ENCODE measurements at regions not wholly inside any gene's neighbourhood (a gene's known extent, or its start where the extent isn't known, plus 50 kb on each side); places are given as distances from the start of the nearest gene placed in this dataset.
"Not testable (repeated sequence)": the region's sequence is repeated elsewhere in the genome, so short reads cannot be mapped to it uniquely, and the experiment has no call there.

- DNase-seq (ENCODE audit: low read depth in 1 of 2, low spot score in 1 of 2) = no peak
Measured at GRCh38 chr11:103727262-103727661, 309.2 kb upstream of the DDI1 start.

DNA sequence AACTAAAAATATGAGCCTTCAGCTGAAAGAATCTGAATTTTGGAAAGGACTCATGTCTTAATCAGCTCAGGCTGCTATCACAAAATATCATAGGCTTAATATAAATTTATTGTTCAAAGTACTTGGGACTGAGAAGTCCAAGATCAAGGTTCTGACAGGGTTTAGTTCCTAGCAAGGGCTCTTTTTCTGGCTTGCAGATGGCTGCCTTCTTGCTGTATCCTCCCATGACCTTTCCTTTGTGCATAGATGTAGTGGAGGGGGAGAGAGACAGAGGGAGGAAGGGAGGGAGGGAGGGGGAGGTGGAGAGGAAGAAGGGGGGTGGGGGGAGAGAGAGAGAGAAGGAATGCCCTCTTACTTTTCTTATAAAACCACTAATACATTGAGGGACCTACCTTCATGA, 306.8 kb upstream of the DDI1 start:
- no peak for DNase-seq (ENCODE audit: low read depth in 1 of 2, low spot score in 1 of 2)

DNA sequence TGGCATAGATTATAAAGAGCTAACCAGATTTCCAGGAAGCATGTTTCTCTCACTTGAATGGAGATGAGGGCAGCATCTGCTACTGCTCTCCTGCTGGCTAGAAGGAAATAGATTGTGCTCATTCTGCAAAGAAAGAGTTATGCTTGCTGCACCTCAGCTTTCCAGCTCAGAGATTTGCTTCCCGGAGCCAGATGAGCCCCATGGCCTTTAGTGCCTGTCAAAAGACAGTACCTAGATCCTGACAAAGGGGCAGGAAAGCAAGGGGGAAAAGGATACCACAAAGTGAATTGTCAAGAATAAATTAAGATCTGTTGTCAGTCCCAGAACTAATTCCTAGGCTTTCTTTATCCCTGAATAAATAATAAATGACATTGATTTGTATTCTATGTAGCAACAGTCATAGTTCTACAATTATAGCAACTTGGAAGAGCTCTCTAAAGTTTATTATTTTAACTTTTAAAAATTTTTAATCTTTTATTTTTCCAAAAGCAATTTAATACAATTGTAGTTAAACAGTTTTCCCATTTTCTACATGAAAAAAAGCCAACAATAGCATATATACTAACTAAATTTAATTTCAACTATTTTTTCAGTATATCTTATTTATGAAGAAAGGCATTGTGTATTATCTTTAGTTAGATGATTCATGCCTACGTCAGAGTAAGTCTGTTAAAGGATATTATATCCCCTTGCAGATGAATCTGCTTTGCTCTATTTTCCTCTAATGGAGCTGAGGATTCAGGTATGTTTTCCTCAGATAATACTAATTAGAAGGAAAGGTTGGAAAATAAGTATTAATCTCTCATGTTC, 306.1 kb upstream of the DDI1 start:
- DNase-seq (ENCODE audit: low read depth in 1 of 2, low spot score in 1 of 2) = no peak

DNA sequence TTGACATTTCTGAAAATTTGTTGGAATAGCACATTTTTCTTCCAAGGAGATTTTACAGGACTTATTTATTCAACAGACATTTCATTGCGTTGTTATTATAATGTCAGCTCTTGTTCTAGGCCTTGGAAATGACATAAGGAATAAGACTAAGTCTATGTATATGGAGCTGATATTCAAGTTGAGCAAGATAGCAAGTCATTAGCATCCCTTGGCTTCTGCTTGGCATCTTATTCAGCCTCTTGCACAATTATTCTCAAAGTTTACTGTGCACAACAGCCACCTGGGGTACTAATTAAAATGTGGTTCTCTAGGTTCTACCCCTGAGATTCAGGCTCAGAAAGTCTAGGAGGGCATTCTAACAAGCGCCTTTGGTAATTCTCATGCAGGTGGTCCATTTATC, 304.8 kb upstream of the DDI1 start:
- DNase-seq (ENCODE audit: low read depth in 1 of 2, low spot score in 1 of 2) = no peak

- DNase-seq (ENCODE audit: low read depth in 1 of 2, low spot score in 1 of 2) = no peak
Measured at GRCh38 chr11:103733889-103734288, 302.6 kb upstream of the DDI1 start.

DNA sequence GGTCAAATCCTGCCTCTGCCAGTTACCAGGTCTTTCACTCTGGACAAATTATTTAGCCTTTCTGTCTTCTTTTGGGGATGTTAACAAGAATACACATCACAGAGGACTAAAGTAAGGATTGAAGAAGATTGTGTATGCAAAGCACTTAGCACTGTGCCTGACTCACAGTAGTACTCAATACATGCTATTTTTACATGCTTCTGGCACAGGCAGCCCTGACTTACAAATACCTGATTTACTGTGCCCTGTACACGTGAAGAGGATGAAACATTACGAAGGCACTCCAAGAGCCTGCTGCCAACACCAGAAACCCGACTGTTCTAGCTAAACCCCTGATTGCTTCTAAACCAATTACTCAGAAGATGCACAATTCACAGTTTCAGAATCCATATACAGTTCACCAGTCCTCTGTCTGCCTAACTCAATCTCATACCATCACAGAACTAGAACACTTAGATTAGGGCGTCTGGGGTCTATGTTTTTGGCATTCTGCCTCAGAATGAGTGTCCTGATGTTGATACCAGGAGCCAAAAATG, 300.9 kb upstream of the DDI1 start:
- no peak for DNase-seq (ENCODE audit: low read depth in 1 of 2, low spot score in 1 of 2)

GRCh38 chr11:103736315-103737036, 300.0 kb upstream of the DDI1 start:
- DNase-seq (ENCODE audit: low read depth in 1 of 2, low spot score in 1 of 2) = no peak

DNA sequence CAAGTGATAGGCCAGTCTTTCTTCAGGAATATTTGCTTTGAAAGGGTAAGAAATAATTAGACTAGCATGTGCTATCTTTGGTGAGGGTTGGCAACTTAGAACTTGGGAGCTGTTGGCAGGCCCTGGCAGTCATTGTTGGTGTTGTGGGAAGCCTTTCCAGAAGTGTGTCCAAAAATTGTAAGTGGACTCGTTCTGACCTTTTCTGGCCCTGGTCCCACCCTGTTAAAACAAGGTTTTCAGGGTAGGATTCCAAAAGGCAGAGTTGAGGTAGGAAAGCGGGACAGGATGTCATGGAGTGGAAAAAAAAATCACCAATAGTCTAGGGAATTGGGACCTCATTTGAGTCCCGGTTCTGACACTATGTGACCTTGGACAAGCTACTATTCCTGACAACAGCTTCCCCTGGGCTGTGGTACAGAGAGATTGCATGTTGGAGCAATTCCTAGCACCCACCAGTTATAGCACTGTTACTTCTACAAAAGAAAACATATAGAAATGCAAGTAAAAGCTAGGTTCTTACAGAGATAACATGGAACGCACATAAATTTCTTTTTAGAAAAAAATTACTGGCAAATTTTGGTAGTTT, 299.3 kb upstream of the DDI1 start:
- DNase-seq (ENCODE audit: low read depth in 1 of 2, low spot score in 1 of 2) = no peak

- DNase-seq (ENCODE audit: low read depth in 1 of 2, low spot score in 1 of 2) = no peak
Measured at GRCh38 chr11:103737747-103738146, 298.7 kb upstream of the DDI1 start.

DNA sequence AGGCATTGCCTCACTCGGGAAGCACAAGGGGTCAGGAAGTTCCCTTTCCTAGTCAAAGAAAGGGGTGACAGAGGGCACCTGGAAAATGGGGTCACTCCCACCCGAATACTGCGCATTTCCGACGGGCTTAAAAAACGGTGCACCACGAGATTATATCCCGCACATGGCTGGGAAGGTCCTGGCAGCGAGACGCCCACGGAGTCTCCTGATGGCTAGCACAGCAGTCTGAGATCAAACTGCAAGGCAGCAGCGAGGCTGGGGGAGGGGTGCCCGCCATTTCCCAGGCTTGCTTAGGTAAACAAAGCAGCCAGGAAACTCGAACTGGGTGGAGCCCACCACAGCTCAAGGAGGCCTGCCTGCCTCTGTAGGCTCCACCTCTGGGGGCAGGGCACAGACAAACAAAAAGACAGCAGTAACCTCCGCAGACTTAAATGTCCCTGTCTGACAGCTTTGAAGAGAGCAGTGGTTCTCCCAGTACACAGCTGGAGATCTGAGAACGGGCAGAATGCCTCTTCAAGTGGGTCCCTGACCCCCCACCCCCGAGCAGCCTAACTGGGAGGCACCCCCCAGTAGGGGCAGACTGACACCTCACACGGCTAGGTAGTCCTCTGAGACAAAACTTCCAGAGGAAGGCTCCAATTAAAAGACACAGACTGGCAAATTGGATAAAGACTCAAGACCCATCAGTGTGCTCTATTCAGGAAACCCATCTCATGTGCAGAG, 297.2 kb upstream of the DDI1 start:
- not testable (repeated sequence) for DNase-seq (ENCODE audit: low read depth in 1 of 2, low spot score in 1 of 2)

- no peak for DNase-seq (ENCODE audit: low read depth in 1 of 2, low spot score in 1 of 2)
Measured at GRCh38 chr11:103744496-103745153, 291.8 kb upstream of the DDI1 start.

DNA sequence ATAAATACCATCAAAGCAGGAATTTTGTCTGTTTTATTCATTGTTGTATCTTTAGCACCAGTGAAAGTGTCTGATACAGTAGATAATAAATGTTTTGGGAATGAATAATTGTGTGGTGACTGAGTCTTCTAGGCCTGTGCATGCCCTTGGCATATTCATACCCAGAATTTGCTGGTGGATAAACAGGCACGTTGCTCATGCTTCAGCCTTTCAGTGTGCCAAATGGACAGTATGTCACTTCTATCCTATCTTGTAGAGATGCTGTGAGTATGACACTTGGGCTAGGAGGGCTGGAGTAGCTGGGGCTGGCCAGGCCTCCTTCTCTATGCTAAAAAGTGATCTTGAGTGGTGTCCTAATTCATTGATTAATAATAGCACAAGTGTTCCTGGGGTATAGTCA, 287.3 kb upstream of the DDI1 start:
- DNase-seq (ENCODE audit: low read depth in 1 of 2, low spot score in 1 of 2) = no peak

GRCh38 chr11:103768816-103769215, 267.6 kb upstream of the DDI1 start:
- DNase-seq (ENCODE audit: low read depth in 1 of 2, low spot score in 1 of 2) = no peak

DNA sequence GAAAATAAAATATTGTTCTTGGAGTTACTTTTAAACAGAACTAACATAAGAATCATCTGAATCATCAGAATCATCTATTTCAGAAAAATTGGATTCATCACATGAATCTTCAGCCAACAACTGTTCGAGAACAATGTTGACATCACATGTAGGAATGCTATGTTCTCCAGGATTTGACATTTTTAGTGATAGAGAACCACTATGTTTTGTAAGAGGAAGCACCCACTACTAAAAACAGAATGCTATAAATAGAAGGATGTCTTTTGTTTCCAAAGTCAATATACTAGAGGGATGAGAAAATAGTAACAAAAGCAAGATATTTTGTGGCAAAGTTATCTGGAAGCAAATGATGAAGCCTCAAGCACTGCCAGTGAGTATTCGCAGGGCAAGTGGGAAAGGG, 263.4 kb upstream of the DDI1 start:
- no peak for DNase-seq (ENCODE audit: low read depth in 1 of 2, low spot score in 1 of 2)

DNA sequence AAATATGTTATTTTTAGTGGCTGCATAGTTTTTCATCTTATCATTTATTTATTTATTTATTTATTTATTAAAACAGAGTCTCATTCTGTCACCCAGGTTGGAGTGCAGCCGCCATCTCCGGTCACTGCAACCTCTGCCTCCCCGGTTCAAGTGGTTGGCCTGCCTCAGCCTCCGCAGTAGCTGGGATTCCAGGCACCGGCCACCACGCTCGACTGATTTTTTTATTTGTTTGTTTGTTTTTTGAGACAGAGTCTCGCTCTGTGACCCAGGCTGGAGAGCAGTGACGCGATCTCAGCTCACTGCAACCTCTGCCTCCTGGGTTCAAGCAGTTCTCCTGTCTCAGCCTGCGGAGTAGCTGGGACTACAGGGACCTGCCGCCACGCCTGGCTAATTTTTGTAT, 262.9 kb upstream of the DDI1 start:
- DNase-seq (ENCODE audit: low read depth in 1 of 2, low spot score in 1 of 2) = no peak

GRCh38 chr11:103779054-103779453, 257.4 kb upstream of the DDI1 start:
- no peak for DNase-seq (ENCODE audit: low read depth in 1 of 2, low spot score in 1 of 2)

DNA sequence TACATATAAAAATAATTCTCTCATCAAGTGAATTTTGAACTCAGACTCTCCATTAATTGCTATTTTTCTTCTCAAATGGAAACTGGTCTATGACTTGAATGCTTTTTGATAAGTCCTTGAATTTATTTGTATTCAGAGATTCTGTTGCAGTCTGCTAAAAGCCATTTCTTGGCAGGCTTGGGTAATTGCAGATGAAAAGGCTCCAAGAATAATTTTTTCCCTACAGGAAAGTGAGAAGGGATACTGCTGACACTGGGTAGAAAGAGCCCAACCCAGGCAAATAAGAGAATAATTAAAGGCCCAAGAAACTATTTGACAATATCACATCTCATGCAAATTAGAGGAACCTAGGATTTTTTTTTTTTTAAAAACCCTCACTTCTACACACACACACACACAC, 246.5 kb upstream of the DDI1 start:
- DNase-seq (ENCODE audit: low read depth in 1 of 2, low spot score in 1 of 2) = no peak

GRCh38 chr11:103792981-103793468, 243.4 kb upstream of the DDI1 start:
- no peak for DNase-seq (ENCODE audit: low read depth in 1 of 2, low spot score in 1 of 2)

- DNase-seq (ENCODE audit: low read depth in 1 of 2, low spot score in 1 of 2) = no peak
Measured at GRCh38 chr11:103794262-103794661, 242.2 kb upstream of the DDI1 start.

DNA sequence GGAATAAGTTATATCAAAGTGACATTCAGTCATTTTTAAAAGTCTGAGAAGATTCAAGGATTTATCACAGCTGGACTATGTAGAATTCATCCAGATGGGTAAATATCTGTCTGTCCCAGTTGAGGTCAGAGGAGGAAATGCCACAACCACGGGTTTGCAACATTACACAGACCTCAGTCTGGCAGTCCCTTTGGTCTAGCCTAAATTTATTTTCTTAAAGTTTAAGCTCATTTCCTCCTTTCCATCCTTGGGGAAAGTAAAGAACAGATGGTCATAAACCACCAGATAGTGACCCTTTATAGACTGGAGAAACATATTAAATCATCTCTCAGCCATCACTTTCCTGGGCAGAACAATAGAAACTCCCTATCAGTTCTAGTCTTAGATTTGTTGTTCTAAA, 238.4 kb upstream of the DDI1 start:
- no peak for DNase-seq (ENCODE audit: low read depth in 1 of 2, low spot score in 1 of 2)

DNA sequence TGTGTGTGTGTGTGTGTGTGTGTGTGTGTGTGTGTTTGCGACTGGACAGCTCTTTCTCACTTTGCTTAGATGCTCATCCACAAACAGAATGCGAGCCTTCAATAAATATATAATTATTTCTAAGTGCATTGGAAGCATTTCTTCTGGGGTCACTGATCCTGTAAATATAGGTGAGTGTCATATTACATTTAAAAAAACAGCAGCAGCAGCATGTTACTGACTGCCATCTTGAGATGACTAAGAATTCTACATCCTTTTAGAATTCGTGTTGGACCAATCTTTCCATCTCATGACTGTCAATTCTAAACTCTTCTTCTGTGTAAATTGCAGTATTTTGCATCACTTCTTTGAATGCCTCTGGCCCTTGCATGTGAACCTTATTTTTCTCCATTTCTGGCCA, 238.0 kb upstream of the DDI1 start:
- DNase-seq (ENCODE audit: low read depth in 1 of 2, low spot score in 1 of 2) = no peak

Data from activated T-helper 1 cell treated with anti-CD3 and anti-CD28 coated beads, Interleukin-2, amount 50 U/mL, for 16 hours (primary cell).